SH-SY5Y (cell line): ENCODE measurements at regions not wholly inside any gene's neighbourhood (a gene's known extent, or its start where the extent isn't known, plus 50 kb on each side); places are given as distances from the start of the nearest gene placed in this dataset.

Experiments
- GATA2 ChIP-seq: IDR thresholded peaks from 2 replicates; pipeline ENCODE4 v1.6.1; 2011; ENCODE audit warnings: mild to moderate bottlenecking, low read depth, low read length
- GATA3 ChIP-seq: IDR thresholded peaks from 2 replicates; pipeline ENCODE4 v1.6.1; 2011; ENCODE audit warnings: low read depth, mild to moderate bottlenecking, low read length, moderate library complexity

- TF ChIP-seq GATA3 (no peak), GATA2 (no peak)
Measured at GRCh38 chr9:28101509-28101908, 528.2 kb upstream of the C9orf72 start.
